ENCODE measurements at regions not wholly inside any gene's neighbourhood (a gene's known extent, or its start where the extent isn't known, plus 50 kb on each side); places are given as distances from the start of the nearest gene placed in this dataset.
"Not testable (repeated sequence)": the region's sequence is repeated elsewhere in the genome, so short reads cannot be mapped to it uniquely, and the experiment has no call there.

DNA sequence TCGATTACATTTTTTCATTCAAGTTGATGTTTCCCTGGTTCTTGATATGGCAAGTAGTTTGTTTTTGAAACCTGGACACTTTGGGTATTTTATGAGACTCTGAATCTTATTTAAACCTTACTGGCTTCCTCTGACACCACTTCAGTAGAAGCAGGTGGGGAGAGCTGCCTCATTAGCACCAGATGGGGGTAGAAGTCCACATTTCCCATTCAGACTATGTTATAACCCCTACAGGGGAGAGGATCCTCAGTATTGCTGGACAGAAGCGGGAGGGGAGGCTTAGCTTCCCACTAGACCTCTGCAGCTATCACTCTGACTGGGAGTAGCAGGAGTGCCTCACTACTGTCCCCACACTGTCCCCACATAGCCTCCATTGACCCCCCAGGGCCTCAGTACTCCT, 145.3 kb upstream of the SLC35G4 start:
- Mint-ChIP-seq H3K36me3 (no peaks in the 10 kb centered on the region), H3K4me1 (no peaks in the 10 kb centered on the region), H3K9me3 (no peaks in the 10 kb centered on the region), H3K27me3 (ENCODE audit: insufficient read depth, low read depth) (no peaks in the 10 kb centered on the region), H3K27ac (no peak overlapping the region), H3K4me3 (no peak overlapping the region)
- H3K27me3 ChIP-seq = no peaks in the 10 kb centered on the region
- no peak overlapping the region for H3K27ac ChIP-seq
- H3K79me2 ChIP-seq (ENCODE audit: low read depth) = no peaks in the 10 kb centered on the region
- no peak overlapping the region for H3K4me3 ChIP-seq
- H3K9ac ChIP-seq = no peak overlapping the region
- H3K36me3 ChIP-seq = no peaks in the 10 kb centered on the region
- H4K20me1 ChIP-seq (ENCODE audit: low read depth) = no peaks in the 10 kb centered on the region
- H3F3A ChIP-seq (ENCODE audit: low read depth) = no peaks in the 10 kb centered on the region
- H3K4me1 ChIP-seq = no peaks in the 10 kb centered on the region
- H3K4me2 ChIP-seq = no peak overlapping the region
- DNase-seq (ENCODE audit: low spot score) = no peak
- TF ChIP-seq EZH2 (IDR thresholded peaks at IDR 0.05) = no peak
- TF ChIP-seq EZH2phosphoT487 (IDR thresholded peaks at IDR 0.05) = no peak
- TF ChIP-seq, protein P1, sequence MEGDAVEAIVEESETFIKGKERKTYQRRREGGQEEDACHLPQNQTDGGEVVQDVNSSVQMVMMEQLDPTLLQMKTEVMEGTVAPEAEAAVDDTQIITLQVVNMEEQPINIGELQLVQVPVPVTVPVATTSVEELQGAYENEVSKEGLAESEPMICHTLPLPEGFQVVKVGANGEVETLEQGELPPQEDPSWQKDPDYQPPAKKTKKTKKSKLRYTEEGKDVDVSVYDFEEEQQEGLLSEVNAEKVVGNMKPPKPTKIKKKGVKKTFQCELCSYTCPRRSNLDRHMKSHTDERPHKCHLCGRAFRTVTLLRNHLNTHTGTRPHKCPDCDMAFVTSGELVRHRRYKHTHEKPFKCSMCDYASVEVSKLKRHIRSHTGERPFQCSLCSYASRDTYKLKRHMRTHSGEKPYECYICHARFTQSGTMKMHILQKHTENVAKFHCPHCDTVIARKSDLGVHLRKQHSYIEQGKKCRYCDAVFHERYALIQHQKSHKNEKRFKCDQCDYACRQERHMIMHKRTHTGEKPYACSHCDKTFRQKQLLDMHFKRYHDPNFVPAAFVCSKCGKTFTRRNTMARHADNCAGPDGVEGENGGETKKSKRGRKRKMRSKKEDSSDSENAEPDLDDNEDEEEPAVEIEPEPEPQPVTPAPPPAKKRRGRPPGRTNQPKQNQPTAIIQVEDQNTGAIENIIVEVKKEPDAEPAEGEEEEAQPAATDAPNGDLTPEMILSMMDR (IDR thresholded peaks at IDR 0.05) = no peak
- H2AFZ ChIP-seq (replicated peaks) = no peak overlapping the region
- no peaks in the 10 kb centered on the region for H3K9me3 ChIP-seq (ENCODE audit: low read depth)

DNA sequence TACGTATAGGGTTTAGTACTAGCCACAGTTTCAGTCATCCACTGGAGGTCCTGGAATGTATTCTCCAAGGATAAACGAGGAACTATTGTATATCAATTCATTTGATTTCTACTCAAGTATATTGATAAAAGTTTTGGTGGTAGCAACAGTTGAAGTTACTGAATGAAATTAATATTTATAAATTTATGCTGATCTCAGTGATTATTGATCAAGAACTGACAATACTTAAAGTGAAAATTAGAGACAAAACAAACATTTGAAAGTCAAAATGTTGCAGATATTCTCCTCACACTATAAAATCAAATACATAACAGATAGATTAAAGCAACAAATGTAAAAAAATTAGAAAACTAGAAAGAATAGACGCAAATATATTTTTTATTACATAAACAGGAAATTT, 150.9 kb upstream of the SLC35G4 start:
- Mint-ChIP-seq H3K4me3 (no peak overlapping the region), H3K27ac (no peak overlapping the region), H3K36me3 (no peaks in the 10 kb centered on the region), H3K27me3 (ENCODE audit: insufficient read depth, low read depth) (peaks cover 4% of the 10 kb centered on the region), H3K4me1 (no peaks in the 10 kb centered on the region), H3K9me3 (no peaks in the 10 kb centered on the region)
- Histone ChIP-seq H3K9ac (no peak overlapping the region), H3K4me1 (no peaks in the 10 kb centered on the region), H3K79me2 (ENCODE audit: low read depth) (no peaks in the 10 kb centered on the region), H3K27ac (no peak overlapping the region), H3K27me3 (no peaks in the 10 kb centered on the region), H4K20me1 (ENCODE audit: low read depth) (no peaks in the 10 kb centered on the region), H3K4me2 (no peak overlapping the region), H2AFZ (replicated peaks) (no peak overlapping the region), H3K4me3 (no peak overlapping the region), H3F3A (ENCODE audit: low read depth) (no peaks in the 10 kb centered on the region), H3K9me3 (ENCODE audit: low read depth) (no peaks in the 10 kb centered on the region), H3K36me3 (no peaks in the 10 kb centered on the region)
- TF ChIP-seq, protein P1 (IDR thresholded peaks at IDR 0.05) = no peak
- TF ChIP-seq EZH2phosphoT487 (IDR thresholded peaks at IDR 0.05) = no peak
- TF ChIP-seq EZH2 (IDR thresholded peaks at IDR 0.05) = no peak
- no peak for DNase-seq (ENCODE audit: low spot score)

- not testable (repeated sequence) for H3K9me3 Mint-ChIP-seq, H3K4me1 Mint-ChIP-seq
Observed at GRCh38 chr18:11457853-11458252, 151.5 kb upstream of the SLC35G4 start.

GRCh38 chr18:11454040-11454439, 155.4 kb upstream of the SLC35G4 start:
- H3K9me3 Mint-ChIP-seq = peaks cover 3% of the 10 kb centered on the region
- H3K9ac ChIP-seq = no peak overlapping the region
- no peak for TF ChIP-seq EZH2 (IDR thresholded peaks at IDR 0.05)
- TF ChIP-seq EZH2phosphoT487 (IDR thresholded peaks at IDR 0.05) = no peak
- TF ChIP-seq, protein P1 (IDR thresholded peaks at IDR 0.05) = no peak
- no peak overlapping the region for H3K4me3 Mint-ChIP-seq
- no peaks in the 10 kb centered on the region for H3K36me3 Mint-ChIP-seq
- H3K9me3 ChIP-seq (ENCODE audit: low read depth) = peaks cover 3% of the 10 kb centered on the region
- no peak overlapping the region for H2AFZ ChIP-seq (replicated peaks)
- H4K20me1 ChIP-seq (ENCODE audit: low read depth) = no peaks in the 10 kb centered on the region
- H3K4me1 ChIP-seq = no peaks in the 10 kb centered on the region
- no peak for DNase-seq (ENCODE audit: low spot score)
- no peaks in the 10 kb centered on the region for H3K27me3 ChIP-seq
- no peak overlapping the region for H3K27ac ChIP-seq
- no peaks in the 10 kb centered on the region for H3K4me1 Mint-ChIP-seq
- no peak overlapping the region for H3K4me2 ChIP-seq
- H3K4me3 ChIP-seq = no peak overlapping the region
- no peaks in the 10 kb centered on the region for H3K36me3 ChIP-seq
- no peaks in the 10 kb centered on the region for H3K79me2 ChIP-seq (ENCODE audit: low read depth)
- no peak overlapping the region for H3K27ac Mint-ChIP-seq
- no peaks in the 10 kb centered on the region for H3F3A ChIP-seq (ENCODE audit: low read depth)
- peaks cover 4% of the 10 kb centered on the region for H3K27me3 Mint-ChIP-seq (ENCODE audit: insufficient read depth, low read depth)

More at GRCh38 chr18:11457853-11458252, 151.5 kb upstream of the SLC35G4 start:
- not testable (repeated sequence) for H2AFZ ChIP-seq (replicated peaks); H3K27me3 Mint-ChIP-seq (ENCODE audit: insufficient read depth, low read depth); H3K4me3 Mint-ChIP-seq; H3K36me3 ChIP-seq; H3F3A ChIP-seq (ENCODE audit: low read depth); H3K79me2 ChIP-seq (ENCODE audit: low read depth); H3K27ac Mint-ChIP-seq; H3K4me2 ChIP-seq; H3K9me3 ChIP-seq (ENCODE audit: low read depth); H3K4me1 ChIP-seq; H4K20me1 ChIP-seq (ENCODE audit: low read depth); H3K36me3 Mint-ChIP-seq; H3K27ac ChIP-seq; H3K4me3 ChIP-seq; H3K27me3 ChIP-seq; H3K9ac ChIP-seq; DNase-seq (ENCODE audit: low spot score)

- peak overlapping the region; percentile 51 for H3K4me3 Mint-ChIP-seq
- DNase-seq (ENCODE audit: low spot score); H3K4me1 ChIP-seq; H3K9ac ChIP-seq; H4K20me1 ChIP-seq (ENCODE audit: low read depth); H3K27me3 ChIP-seq; H3K4me2 ChIP-seq; H2AFZ ChIP-seq (replicated peaks); H3K27me3 Mint-ChIP-seq (ENCODE audit: insufficient read depth, low read depth); H3K4me1 Mint-ChIP-seq; H3K4me3 ChIP-seq; H3K9me3 Mint-ChIP-seq; H3K79me2 ChIP-seq (ENCODE audit: low read depth); H3K9me3 ChIP-seq (ENCODE audit: low read depth); H3K27ac Mint-ChIP-seq; H3K36me3 ChIP-seq; H3K27ac ChIP-seq; H3K36me3 Mint-ChIP-seq; H3F3A ChIP-seq (ENCODE audit: low read depth): not testable (repeated sequence)
Observed at GRCh38 chr18:11444169-11444568, 165.2 kb upstream of the SLC35G4 start.
